ENCODE measurements at regions not wholly inside any gene's neighbourhood (a gene's known extent, or its start where the extent isn't known, plus 50 kb on each side); places are given as distances from the start of the nearest gene placed in this dataset.

DNA sequence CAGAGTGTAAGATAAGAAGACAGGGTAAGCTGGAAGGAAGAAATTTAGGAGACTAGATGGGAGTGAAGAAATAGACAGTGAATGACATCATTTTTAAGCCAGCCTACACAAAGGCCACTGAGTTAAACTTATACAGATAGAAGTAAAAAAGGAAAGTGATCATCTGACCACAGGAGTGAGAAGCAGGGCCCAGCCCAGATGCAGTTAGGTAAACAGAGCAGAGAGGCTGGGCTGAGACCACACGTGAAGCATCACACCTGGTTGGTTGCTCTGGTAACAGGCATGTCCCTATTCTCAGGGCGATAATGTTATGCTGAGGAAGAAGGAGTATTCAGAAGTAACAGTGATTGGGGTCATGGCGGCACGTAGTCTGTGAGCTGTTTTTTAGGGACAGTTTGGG lies 1079.4 kb downstream of the AACS start:
- TF ChIP-seq GATA2 (IDR thresholded peaks at IDR 0.05; ENCODE audit: low read depth, low read length) (no peak), GATA3 (IDR thresholded peaks at IDR 0.05; ENCODE audit: low read depth, low read length) (no peak)

All from SH-SY5Y (cell line).